DMS53 treated with DMSO at 0.1 percent for 48 hours (cell line): ENCODE measurements at regions not wholly inside any gene's neighbourhood (a gene's known extent, or its start where the extent isn't known, plus 50 kb on each side); places are given as distances from the start of the nearest gene placed in this dataset.
"Not testable (repeated sequence)": the region's sequence is repeated elsewhere in the genome, so short reads cannot be mapped to it uniquely, and the experiment has no call there.

Experiments
- DNase-seq: peaks from one replicate; lab custom pipeline; 2025; ENCODE audit not compliant: unreplicated experiment; lab: John Stamatoyannopoulos, UW

DNA sequence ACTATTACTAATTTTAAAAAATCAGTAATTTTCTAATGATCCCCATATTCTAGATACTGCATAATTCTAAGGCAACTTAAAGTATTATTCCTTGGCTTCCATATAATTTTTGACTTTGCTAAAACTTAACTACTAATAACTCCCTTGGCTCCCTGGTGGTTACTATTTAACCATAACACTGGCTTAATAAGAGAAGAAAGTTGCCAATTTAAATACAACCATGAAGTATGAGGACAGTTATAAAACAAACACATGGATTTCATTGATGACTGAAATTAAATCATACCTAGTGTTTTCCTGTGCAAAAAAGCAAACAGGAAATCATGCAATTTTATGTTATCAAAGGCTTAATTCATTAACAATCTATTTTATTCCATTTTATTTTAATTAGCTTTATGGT, 1073.9 kb downstream of the GRM8 start:
- DNase-seq, result no peak

DNA sequence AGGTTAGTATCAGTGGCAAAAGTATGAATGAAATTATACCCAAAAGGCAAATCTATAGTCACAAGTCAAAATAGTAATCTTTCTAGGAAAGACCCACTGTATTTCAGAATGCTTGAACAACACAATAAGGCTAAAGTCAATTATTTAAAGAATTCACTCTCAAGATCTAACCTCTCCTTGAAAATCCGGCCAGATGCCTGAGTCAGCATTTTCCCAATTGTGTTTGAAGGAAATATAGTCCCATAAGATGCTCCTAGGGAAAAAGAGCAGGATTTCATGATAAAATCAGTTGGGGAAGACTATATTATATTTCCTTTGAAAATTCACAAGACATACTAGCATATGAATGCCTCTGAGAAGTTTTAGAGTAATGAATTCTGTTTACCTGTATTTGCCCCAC, 1075.0 kb downstream of the GRM8 start:
- DNase-seq, result no peak

DNA sequence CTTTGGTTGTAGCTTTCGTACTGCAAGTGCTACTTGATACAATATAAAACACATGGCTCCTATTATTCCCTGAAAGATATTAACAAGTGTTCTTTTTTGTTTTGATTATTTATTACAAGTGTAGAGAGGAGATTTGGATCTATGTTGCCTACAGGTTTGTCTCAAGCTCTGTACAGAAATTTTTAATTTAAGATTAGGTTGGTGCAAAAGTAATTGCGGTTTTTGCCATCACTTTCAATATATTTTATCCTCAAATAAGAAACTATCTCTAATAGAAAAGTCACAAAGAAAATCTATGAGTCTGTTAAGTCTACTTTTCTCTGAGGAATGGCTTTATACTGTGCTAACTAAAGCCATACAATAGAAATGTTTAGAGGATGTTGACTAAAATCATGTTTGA, 1086.1 kb downstream of the GRM8 start:
- DNase-seq, result no peak

DNA sequence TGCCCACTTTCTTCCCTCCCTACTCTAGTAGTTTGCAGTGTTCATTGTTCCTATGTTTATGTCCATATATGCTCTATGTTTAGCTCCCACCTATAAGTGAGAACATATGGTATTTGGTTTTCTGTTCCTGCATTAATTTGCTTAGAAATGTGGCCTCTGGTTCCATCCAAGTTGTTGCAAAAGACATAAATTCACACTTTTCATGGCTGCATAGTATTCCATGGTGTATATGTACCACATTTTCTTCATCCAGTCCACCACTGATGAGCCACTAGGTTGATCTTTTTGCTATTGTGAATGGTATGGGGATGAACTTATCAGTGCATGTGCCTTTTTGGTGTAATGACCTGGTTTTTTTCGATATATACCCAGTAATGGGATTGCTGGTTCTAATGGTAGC, 1089.1 kb downstream of the GRM8 start:
- no peak for DNase-seq

DNA sequence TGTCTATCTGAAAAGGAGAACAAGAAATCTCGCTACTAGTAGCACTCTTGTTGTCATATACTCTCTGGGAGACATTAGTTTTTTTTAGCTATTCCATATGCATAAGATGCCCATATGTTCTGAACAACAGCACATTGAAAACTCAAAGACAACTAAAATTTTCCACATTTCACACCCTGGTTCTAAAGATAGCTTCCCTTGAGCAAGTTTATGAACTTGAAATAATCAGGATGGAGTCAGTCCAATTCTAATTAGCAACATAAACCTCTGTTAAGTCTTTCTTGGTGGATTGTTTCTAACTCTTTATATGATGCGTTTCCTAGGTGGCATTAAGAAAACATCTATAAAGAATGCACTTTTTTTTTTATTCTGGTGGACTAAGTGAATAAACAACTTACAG, 1095.3 kb downstream of the GRM8 start:
- no peak for DNase-seq

DNA sequence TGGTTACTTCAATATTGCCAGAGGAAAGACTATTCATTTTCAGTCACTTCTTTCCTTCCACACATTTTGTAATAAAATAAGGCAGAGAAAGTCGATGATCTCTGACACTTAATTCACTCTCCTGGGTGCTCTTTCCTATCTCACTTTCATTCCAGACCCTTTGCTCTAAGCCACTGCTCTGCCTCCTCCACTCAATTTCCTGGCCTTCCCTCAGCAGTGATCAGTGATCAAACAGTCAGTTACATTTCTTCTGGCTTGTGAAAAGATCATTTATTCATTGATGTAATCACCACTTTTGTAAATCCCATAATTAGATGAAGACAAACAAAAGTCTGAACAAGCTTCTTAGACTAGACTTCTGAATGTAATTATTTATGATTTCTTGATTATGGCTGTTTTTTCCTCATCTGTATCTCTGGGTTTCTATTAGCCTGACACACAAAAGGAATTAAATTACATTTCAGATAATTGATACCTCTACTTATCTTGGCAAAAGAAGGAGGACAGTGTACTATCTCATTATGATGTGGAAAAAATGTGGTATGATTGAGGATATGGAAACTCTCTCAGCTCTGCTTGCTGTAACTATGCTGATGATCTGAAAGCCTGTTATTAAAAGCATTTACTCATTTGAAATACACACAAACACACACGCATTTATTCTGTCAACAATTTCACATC, 1102.3 kb downstream of the GRM8 start:
- no peak for DNase-seq

DNA sequence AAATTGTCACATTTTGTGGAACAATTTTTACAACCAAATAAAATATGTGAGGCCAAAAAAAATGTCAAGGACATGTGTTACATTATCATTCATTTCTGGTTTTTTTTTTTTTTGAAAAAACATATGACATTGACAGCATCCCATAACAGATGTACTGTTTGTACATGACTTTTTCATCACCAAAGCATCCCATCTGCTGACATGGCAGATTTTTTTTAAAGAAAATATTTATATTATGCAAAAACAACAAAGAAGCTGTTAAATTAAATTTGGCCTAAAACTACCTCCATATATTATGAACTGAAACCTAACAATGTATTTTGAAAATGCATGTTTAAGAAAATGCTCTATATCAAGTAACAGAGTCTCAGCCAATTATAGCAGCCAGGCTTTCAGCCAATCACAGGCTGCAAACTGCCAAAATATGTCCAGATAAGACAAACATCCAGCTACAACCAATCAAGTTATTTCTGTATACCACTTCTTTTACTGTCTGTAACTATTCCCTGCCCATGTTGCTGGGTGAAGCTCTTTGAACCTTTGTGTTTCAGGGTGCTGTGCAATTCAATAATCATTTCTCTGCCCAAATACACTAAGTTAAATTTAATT, 1111.8 kb downstream of the GRM8 start:
- DNase-seq, result no peak

DNA sequence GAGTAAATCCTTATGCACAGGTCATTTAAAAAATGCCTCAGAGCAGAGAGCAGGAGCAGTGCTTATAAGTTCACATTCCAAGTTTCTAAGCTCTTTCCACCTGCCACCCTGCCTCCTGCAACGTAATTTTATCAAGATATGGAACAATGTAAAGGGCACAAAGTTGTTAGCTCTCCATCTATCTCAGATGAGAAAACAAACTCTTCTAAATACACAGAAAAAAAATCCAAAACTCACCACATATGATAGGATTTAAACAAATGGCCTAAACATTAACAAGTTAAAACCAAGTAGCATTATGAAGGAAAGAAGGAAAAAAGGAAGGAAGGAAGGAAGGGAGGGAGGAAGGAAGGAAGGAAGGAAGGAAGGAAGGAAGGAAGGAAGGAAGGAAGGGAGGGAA, 1132.8 kb downstream of the GRM8 start:
- DNase-seq, result no peak

DNA sequence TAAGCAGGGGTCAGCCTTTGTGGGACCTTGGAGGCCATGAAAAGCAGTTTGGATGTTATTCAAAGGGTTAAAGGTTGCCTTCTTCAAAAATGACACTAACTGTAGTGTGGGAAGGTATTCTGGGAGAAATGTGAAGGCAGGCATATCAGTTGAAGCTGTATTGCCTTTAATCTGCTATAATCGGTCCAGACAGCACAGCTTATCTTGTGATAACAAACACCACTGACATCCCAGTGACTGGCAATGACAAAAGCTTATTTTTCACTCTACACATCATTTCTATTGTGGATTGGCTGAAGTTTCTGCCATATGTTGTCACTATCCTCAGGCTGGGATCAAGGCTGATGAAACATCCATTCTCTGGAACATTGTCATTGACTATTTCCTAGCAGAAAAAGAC, 1149.2 kb downstream of the GRM8 start:
- DNase-seq, result no peak

DNA sequence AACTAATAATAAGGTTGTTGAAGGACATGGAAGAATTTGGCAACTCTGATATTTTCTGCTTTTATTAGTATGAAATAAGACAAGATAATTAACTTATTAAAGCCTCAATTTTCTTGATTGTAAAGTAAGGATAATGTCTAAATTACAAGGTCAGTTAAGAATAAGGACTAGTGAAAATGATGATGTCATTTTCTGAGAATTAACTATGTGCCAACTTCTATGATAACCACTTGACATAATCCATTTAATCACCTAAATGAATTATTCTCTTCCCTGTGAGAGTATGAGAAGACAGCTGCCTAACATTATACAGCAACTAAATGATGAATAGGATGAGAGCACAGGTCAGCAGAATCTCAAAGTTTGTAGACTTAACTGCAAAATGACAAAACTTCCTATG, 1153.4 kb upstream of the POT1 start:
- no peak for DNase-seq

DNA sequence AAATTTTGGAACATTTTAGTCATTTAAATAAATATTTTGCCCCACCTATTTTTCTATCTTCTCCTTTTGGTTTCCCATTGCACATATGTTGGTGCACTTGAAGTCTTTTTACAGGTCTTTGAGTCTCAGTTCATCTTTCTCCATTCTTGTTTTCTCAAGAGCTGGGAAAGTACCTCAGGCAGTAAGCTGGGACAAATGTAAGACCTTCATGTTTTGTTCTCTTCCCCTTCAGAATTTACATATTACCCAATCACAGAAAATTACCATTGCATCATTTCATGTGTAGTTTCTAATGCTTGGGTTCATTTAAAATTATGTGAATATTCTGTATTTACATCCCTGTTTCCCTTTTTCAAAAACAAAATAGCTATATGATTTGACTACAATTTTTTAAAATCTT, 1150.0 kb upstream of the POT1 start:
- no peak for DNase-seq

DNA sequence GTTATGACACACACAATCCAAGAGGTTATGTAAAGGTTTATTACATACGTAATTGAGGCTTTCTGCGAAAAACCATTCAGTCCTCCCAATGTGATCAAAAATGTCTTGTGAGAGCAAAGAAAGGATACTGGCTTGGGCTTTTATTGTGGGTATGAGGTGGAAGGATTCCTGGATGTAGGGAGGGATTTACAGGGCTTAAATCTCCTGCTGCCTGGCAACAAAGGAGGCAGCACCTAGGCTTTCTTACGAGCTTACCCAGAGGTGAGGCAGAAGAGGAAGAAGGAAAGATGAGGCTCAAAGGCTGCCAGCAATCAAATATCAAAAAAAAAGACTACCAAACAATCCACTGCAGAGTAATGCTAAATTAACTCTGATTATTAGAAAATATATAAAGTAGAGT, 1149.5 kb upstream of the POT1 start:
- DNase-seq, result no peak

DNA sequence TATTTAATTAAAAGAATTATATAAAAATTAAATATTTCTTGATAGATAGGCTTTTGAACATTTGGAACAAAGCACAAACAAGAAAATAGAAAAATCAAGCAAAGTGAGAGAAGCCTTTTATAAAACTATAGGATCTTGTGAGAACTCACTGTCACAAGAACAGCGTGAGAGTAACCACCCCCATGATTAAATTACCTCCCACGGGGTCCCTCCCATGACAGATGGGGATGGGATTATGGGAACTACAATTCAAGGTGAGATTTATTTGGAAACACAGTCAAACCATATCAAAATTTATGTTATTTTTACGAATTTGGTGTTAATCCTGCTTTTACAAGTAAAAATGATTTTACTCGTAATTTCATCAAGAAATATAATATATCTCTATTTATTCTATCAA, 1136.1 kb upstream of the POT1 start:
- DNase-seq, result no peak

DNA sequence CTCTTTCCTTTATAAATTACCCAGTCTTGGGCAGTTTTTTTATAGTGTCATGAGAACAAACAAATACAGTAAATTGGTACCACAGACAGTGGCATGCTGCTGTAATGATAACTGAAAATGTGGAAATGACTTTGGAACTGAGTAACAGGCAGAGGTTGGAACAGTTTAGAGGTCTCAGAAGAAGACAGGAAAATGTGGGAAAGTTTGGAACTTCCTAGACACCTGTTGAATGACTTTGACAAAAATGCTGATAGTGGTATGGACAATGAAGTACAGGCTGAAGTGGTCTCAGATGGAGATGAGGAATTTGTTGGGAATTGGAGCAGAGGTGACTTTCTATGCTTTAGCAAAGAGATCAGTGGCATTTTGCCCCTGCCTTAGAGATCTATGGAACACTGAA, 1128.4 kb upstream of the POT1 start:
- no peak for DNase-seq

DNA sequence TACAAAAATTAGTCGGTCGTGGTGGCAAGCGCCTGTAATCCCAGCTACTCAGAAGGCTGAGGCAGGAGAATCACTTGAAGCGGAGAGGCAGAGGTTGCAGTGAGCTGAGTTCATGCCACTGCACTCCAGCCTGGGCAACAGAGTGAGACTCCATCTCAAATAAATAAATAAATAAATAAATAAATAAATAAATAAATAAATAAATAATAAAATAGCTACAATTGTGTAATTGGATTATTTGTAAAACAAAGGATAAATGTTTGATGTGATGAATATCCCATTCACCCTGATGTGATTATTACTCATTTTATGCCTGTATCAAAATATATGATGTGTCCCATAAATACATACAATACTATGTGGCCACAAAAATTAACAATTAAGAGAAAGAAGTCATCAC, 1127.0 kb upstream of the POT1 start:
- not testable (repeated sequence) for DNase-seq

DNA sequence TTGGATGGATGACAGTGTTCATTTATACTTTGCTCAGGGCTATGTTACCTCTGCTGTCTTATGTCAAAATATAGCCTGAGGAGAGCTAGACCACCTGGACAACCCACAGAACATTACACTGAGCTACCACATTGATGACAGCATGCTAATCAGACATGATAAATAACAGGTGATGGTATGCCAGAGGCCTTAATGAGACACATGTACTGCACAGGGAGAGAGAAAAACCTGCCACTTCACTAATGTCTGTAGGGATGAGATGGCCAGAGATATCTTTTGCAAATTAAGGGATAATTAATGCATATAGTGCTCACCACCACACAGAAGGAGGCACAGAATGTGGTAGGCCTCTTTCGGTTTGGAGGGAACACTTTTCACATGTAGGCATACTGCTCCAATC, 1122.6 kb upstream of the POT1 start:
- no peak for DNase-seq

DNA sequence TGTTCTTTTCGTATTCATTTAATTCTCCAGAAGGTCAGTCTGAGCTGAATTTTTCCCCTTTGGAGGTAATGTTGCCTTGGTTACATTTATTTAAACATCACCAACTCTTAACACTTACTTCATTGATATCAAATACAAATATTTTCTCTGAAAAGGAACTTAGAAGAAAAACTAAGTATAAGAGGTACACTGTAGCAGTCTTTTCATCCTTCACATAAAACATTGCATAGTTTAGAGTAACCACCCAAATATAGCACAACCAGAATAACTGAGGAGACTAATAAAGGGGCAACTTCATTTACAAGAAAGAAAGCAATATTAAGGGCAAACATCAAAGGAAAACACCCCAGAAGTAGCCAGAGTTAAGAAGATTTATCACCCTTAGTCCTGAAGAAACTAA, 1115.0 kb upstream of the POT1 start:
- no peak for DNase-seq

DNA sequence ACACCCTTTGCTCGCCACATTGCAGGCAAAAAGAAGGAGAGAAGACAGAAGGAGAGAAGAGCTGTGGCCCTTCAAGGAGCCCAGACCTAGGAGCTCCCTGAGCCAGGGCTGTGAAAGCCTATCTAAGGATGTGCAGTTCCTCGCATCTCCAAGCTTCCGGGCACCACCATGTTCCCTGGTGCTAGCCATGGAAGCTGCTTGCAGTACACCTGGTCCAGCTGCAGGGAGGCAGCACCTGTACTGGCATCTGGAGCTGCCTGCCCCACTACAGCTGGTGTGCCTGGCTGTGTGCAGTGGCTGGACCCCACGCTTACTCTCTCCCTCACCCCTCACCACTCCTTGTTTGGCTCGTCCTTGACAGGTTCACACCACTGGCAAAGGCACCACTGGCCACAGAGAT, 1111.8 kb upstream of the POT1 start:
- no peak for DNase-seq

DNA sequence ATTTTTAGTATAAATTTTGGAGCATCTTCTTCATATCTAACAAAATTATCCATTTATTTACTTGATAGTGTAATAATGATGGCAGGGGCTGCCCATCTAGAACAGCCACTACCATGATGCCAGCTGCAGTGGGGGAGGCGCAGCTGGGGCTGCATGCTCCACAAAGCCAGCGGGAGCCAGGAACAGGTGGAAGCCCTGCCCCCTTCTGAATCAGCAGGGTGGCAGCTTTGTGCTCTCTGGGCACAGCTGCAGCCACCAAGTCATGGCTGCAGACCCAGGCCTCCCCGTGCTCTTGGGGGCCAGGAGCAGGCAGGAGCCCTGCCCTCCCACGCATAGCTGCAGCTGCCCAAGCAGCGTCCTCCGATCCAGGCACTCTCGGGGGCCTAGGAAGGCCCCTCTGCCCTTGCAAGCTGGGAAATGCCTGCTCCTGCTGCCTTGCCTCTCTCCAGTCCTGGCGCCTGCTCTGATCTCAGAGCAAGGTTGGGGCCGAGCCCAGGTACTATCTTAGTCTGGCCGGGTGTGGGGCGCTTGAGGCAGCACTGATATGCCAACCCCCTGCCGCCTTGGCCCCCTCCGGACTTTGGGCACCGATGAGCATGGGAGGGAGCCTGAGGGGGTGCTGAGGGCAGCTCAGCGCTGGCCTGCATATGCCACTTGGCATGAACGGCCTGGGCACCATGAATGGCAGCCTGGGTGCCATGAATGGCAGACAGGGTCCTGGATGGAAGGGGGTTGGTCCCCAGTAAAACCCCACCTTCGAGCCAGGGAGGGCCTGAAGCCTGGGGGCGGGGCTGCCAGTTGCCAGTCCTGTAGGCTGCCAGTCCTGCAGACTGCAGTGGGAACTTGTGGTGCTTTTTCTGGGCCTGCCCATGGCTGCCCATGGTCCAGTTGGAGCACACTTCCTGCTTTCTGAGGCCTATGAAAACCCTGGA, 1110.8 kb upstream of the POT1 start:
- DNase-seq, result no peak

DNA sequence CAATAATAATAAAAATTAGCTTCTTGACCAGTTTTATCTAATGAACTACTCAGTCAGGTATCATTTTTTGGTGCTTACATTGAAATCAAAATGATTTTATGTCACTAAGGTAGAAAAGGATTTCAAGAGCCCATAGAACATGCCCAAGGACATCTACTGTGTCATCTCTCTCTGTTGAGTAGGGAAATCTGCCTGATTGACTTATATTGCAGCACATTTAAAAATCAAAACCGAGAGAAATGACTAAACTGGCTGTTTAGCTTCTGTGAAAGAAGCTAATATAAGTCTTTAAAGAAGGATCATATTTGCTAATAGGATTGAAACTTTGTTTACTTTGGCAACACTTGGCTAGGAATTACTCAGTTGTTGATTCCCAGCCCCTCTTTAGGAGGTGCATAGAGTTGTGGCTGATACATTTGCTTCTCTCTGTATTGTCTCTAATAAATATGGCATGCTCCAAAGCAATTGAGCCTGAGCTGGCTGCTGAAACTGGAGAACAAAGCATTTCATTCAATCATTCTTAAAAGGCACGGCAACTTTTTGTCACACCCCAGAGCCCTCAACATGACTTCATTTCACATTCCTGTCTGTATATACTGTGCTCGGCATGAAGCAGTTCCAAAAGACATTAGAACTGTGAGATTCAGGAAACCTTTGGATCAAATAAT, 1096.9 kb upstream of the POT1 start:
- peak; percentile 6 for DNase-seq

DNA sequence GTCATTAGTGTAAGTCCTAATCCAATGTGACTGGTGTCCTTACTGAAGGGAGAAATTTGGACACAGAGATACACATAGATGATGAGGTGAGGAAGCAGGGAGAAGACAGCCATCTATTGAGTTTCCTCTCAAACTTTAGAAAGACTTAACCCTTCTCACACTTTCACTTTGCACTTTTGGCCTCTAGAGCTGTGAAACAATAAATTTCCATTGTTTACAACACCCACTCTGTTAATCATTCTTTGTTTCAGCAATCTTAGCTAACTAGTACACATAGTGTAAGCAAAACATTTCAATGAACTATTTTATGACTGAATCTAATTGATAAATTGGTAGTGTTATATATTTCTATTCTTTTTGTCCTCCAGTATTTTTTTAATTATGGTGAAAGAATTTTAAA, 1092.8 kb upstream of the POT1 start:
- DNase-seq, result no peak

DNA sequence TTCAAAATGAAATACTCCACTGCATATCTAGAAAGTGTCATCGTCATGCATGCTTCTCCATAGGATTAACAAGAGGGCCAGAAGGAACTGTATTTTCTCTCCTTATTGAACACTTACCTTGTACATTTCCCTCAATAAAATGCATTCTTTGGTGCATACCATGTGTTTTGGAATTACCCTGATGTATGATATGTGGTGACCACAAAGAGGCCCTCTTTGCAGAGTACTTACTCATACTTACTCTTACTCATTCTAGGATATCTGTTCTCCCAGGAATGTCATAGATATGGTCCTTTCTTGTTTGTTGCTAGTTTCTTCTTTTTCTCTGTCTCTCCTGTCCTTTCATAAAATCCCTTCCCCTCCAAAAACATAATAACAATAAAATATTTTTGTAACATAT, 1087.1 kb upstream of the POT1 start:
- DNase-seq, result no peak
